Stomach (tissue), 4 donors: ENCODE measurements at regions not wholly inside any gene's neighbourhood (a gene's known extent, or its start where the extent isn't known, plus 50 kb on each side); places are given as distances from the start of the nearest gene placed in this dataset.

Experiments
- EP300 ChIP-seq: sonication (generic); formaldehyde crosslinking; IDR thresholded peaks from one replicate; pipeline ENCODE4 v1.6.1; 2017; ENCODE audit warnings: antibody characterized with exemption
- POLR2A ChIP-seq, 4 donors: fragments of 450-650 bp; IDR thresholded peaks; one replicate each; pipeline ENCODE4 v1.6.1; 2016; ENCODE audit warnings: antibody characterized with exemption in 4 of 4, control low read depth in 2 of 4, mild to moderate bottlenecking in 1 of 4, moderate library complexity in 1 of 4
- POLR2AphosphoS5 ChIP-seq, 3 donors: sonication (generic); formaldehyde crosslinking; IDR thresholded peaks; one replicate each; pipeline ENCODE4 v1.6.1; 2016; ENCODE audit warnings: antibody characterized with exemption in 3 of 3
- TF ChIP-seq, protein P1 (sequence below), 7 experiments: fragments of 450-650 bp in 4 of 7; fragments of 200-600 bp in 3 of 7; sonication (generic) in 3 of 7; IDR thresholded peaks; one replicate each; pipeline ENCODE4 v1.5.1; 2016 to 2019; ENCODE audit warnings: antibody characterized with exemption in 7 of 7, control low read depth in 2 of 7, mild to moderate bottlenecking in 1 of 7

GRCh38 chr14:99077076-99077843, 194.7 kb downstream of the BCL11B start:
- TF ChIP-seq POLR2AphosphoS5 (IDR thresholded peaks at IDR 0.05) (no peak), POLR2A (IDR thresholded peaks at IDR 0.05) (no peak), EP300 (no peak)
- TF ChIP-seq, protein P1, sequence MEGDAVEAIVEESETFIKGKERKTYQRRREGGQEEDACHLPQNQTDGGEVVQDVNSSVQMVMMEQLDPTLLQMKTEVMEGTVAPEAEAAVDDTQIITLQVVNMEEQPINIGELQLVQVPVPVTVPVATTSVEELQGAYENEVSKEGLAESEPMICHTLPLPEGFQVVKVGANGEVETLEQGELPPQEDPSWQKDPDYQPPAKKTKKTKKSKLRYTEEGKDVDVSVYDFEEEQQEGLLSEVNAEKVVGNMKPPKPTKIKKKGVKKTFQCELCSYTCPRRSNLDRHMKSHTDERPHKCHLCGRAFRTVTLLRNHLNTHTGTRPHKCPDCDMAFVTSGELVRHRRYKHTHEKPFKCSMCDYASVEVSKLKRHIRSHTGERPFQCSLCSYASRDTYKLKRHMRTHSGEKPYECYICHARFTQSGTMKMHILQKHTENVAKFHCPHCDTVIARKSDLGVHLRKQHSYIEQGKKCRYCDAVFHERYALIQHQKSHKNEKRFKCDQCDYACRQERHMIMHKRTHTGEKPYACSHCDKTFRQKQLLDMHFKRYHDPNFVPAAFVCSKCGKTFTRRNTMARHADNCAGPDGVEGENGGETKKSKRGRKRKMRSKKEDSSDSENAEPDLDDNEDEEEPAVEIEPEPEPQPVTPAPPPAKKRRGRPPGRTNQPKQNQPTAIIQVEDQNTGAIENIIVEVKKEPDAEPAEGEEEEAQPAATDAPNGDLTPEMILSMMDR (IDR thresholded peaks at IDR 0.05): no peak
